AG10803 (cell line): ENCODE measurements at regions not wholly inside any gene's neighbourhood (a gene's known extent, or its start where the extent isn't known, plus 50 kb on each side); places are given as distances from the start of the nearest gene placed in this dataset.
"Not testable (repeated sequence)": the region's sequence is repeated elsewhere in the genome, so short reads cannot be mapped to it uniquely, and the experiment has no call there.

Source experiments
- DNase-seq: peaks from one replicate; pipeline ENCODE4 v3.0.0; 2010; ENCODE audit warnings: low read depth
- H3K4me3 ChIP-seq: 2 replicates; pipeline ENCODE4 v1.5.1; 2011; ENCODE audit warnings: mild to moderate bottlenecking, low read length, control low read depth
- CTCF ChIP-seq: conservative IDR thresholded peaks from 2 replicates; pipeline ENCODE4 v1.5.1; 2011; ENCODE audit warnings: mild to moderate bottlenecking, low read length, control low read depth, inconsistent platforms

- DNase-seq = no peak
- no peak overlapping the region for H3K4me3 ChIP-seq
- no peak for TF ChIP-seq CTCF
Measured at GRCh38 chr7:106346167-106346677, 61.4 kb upstream of the NAMPT start.

DNA sequence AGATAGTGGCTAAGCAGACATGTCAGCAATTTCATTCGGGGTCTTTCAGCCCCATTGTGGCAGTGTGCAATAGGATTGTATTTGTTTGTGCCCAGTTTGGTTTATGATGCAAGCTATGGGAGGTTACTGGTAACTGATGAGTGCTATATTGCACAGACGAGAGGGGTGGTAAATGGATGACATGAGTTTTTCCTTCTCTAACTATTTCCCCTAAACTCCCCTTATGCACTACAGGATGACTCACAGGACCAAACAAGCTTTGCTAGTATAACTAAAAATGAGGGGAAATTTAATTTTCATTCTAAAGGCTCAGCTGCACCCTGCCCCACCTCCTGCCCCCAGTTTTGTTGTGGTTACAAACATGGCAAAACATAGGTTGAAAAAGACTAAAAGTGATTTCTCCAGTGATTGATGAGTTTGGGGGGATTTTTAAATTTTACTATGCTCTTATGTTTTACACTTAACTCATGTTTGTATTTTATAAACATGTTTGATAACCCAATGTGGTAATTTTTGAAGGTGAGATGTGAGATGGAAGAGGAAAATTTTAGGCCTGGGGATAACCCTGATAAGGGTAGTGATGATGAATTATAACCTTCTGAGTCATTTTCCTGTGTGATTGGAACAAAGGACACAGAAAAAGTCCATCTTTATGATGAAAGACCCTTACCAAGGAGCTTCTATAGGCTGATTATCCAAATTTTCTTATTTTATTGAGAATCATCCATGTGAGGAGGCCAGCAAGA is 60.8 kb upstream of the NAMPT start:
- no peak for TF ChIP-seq CTCF
- H3K4me3 ChIP-seq = no peak overlapping the region
- no peak for DNase-seq

DNA sequence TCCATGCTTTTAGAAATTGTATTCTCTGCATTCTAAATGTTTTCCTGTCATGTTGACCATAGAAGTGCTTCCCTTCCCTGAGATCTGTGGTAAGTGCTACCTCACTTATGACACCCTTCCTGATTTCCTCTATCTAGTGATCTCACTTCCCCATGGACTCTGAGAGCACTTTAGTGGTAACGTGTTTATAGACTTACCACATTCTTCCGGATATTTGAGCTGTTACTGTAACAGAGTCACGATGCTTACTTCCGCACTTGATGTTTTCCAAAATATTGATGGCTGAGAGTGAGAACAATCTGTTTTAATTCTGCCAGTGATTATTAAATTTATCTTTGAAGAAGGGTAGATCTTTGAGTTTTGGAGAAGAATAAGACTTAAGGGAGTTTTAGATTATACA is 60.1 kb upstream of the NAMPT start:
- TF ChIP-seq CTCF = no peak
- peak; percentile 23 for DNase-seq
- H3K4me3 ChIP-seq = no peak overlapping the region

DNA sequence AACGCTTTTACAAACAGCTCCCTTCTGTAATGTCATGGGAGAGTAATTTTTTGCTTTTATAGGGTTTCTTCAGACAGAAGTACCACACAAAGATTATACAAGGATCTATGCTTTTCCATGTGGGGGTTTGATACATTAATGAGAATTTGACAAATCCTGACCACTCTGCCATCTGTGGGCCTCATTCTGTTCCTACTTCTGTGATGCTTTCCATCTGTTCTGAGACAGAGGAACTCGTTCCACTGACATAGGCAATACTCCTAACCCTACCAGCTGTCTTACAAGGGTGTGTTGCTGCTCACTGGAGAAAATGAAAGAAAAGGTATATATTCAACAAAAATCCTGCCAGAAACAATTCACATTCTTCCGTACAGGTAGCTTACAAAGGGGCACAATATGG is 59.4 kb upstream of the NAMPT start:
- no peak for DNase-seq
- no peak overlapping the region for H3K4me3 ChIP-seq
- TF ChIP-seq CTCF = no peak

- H3K4me3 ChIP-seq, DNase-seq: not testable (repeated sequence)
Measured at GRCh38 chr7:106342049-106342448, 57.3 kb upstream of the NAMPT start.

GRCh38 chr7:106340247-106340596 is 55.4 kb upstream of the NAMPT start:
- H3K4me3 ChIP-seq = not testable (repeated sequence)

DNA sequence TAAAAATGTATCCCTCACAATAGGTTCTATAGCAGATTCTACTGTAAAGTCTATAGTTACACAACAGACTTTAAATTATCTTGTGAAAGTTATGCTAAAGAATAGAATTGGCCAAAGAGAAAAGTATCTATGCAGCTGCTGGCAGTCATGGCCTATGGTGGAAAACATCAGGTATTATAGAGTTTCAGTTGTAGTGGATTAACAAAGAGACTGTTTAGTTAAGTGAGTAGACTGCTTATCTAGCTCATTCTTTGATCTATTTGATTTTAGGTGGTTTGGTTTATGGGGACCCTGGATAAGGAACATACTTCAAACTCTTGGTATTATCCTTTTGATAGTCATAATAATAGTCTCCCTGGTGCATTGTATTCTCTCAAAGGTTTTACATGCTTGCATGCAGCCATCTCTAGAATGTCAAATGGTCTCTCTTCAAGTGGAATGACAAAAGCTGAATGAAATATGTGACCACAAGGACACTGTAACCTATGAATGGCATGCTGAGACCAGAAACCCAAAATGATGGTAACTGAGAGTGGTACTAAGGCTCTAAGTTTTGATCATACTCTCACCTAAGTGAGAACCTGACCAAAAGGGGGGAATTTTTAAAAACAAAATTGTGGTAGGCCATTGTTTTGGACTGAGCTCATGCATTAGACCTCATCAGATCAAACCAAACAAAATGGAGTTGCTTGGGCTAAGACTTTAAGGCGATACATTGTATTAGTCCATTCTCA is 54.9 kb upstream of the NAMPT start:
- DNase-seq = no peak
- H3K4me3 ChIP-seq = no peak overlapping the region
- TF ChIP-seq CTCF = no peak

More at GRCh38 chr7:106340247-106340596, 55.4 kb upstream of the NAMPT start:
- DNase-seq = not testable (repeated sequence)

- TF ChIP-seq CTCF = no peak
- no peak for DNase-seq
- no peak overlapping the region for H3K4me3 ChIP-seq
Measured at GRCh38 chr7:106337754-106338153, 53.0 kb upstream of the NAMPT start.
